ENCODE measurements at regions not wholly inside any gene's neighbourhood (a gene's known extent, or its start where the extent isn't known, plus 50 kb on each side); places are given as distances from the start of the nearest gene placed in this dataset.

DNA sequence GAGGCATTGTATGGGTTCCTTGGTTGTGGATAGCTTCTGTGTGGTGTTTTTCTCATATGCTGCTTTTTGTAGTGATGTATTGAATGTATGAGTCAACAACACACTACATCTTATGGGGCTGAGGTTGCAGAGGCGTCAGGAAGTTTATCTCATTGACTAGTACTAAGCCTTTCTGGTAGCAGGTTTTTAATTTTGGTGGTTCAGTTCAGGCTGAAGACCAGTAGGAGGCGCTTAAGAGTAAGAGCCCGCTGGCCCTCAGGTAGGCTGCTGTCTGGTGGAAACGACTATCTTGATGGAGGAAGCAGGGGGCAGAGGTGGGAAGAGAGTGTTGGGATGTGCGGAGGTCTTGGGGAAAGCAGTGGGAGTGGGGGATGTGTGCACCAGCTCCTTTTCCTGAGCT lies 62.4 kb downstream of the RTP4 start:
- H3K4me3 Mint-ChIP-seq: no peak overlapping the region
- H3K36me3 Mint-ChIP-seq (ENCODE audit: insufficient read depth): no peaks in the 10 kb centered on the region
- H3K9me3 Mint-ChIP-seq: no peaks in the 10 kb centered on the region
- peaks cover 21% of the 10 kb centered on the region for H3K27me3 Mint-ChIP-seq (ENCODE audit: low read depth)
- no peak for ATAC-seq
- no peaks in the 10 kb centered on the region for H3K4me1 Mint-ChIP-seq (ENCODE audit: low read depth)
- DNase-seq: no peak
